ENCODE measurements at regions not wholly inside any gene's neighbourhood (a gene's known extent, or its start where the extent isn't known, plus 50 kb on each side); places are given as distances from the start of the nearest gene placed in this dataset.

DNA sequence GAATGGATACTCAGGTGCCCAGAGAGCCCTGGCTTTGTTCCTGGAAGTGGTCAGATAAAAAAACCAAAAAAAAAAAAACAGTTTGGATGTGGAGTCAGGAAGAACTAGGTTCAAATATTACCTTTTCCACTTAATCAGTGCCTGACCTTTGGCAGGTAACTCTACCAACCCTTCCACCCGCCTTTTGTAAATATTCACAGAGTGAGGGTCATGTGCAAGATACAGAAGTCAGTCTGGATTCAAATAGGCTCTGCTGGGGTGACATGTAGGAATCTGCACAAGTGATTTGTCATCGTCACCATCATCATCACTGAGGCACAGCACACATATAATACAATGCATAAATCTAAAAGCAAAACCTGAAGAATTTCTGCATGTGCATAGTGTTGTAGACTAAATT is 490.7 kb downstream of the MIAT start:
- H3K27ac ChIP-seq (ENCODE audit: low read depth in 1 of 3, low read length in 2 of 3): no peak overlapping the region
- H3K27me3 ChIP-seq (ENCODE audit: control insufficient read depth in 3 of 3, insufficient read depth in 3 of 3, low read length in 3 of 3): peaks cover 0 to 2% (median 0%) of the 10 kb centered on the region in 3 donors
- no peaks in the 10 kb centered on the region for H3K36me3 ChIP-seq (ENCODE audit: control insufficient read depth in 3 of 3, insufficient read depth in 2 of 3, low read depth in 1 of 3, low read length in 3 of 3)
- peak in 1 of 2 donors; percentile 70 for DNase-seq
- 32 to 45% (median 40%) methylated on average over 2 of the region's 2 CpGs for WGBS, 3 donors
- H3K4me1 ChIP-seq (ENCODE audit: control insufficient read depth in 3 of 3, insufficient read depth in 2 of 3, low read depth in 1 of 3, low read length in 2 of 3): peaks cover 0 to 21% (median 0%) of the 10 kb centered on the region in 3 donors
- FAIRE-seq: no peak
- H3K4me3 ChIP-seq (ENCODE audit: low read depth in 1 of 3, low read length in 3 of 3): no peak overlapping the region
- no peaks in the 10 kb centered on the region for H3K9me3 ChIP-seq (ENCODE audit: control insufficient read depth in 2 of 2, insufficient read depth in 1 of 2, low read depth in 1 of 2, low read length in 1 of 2)

DNA sequence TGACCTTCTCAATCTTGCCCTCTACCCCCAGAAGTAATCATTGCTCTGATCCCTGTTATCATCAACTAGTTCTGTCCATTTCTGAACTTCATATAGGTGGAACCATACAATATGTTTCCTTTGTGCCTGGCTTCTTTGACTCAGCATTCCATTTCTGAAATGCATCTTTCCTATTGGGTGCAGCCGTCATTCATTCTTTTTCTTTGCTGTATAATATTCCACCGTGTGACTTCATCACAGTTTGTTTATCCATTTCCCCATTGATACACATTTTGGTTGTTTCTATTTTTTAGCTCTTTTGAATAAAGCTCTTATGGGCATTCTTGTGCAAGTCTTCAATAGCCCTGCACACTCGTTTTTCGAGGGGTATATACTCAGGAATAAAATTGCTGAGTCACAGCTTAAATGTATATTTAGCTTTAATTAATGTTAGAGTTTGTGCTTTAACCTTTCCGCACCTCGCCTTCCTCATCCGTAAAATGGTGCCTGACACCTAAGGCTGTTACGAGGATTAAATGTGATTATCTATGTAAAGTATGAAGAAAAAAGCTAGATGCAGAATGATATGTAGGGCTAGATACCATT is 491.6 kb downstream of the MIAT start:
- H3K27ac ChIP-seq (ENCODE audit: low read depth in 1 of 3, low read length in 2 of 3): no peak overlapping the region
- no peaks in the 10 kb centered on the region for H3K9me3 ChIP-seq (ENCODE audit: control insufficient read depth in 2 of 2, insufficient read depth in 1 of 2, low read depth in 1 of 2, low read length in 1 of 2)
- DNase-seq (no peak), FAIRE-seq (no peak)
- no peaks in the 10 kb centered on the region for H3K36me3 ChIP-seq (ENCODE audit: control insufficient read depth in 3 of 3, insufficient read depth in 2 of 3, low read depth in 1 of 3, low read length in 3 of 3)
- 91 to 93% (median 93%) methylated on average over 8 of the region's 8 CpGs for WGBS, 3 donors
- H3K4me3 ChIP-seq (ENCODE audit: low read depth in 1 of 3, low read length in 3 of 3): no peak overlapping the region
- peaks cover 0 to 2% (median 0%) of the 10 kb centered on the region in 3 donors for H3K27me3 ChIP-seq (ENCODE audit: control insufficient read depth in 3 of 3, insufficient read depth in 3 of 3, low read length in 3 of 3)
- H3K4me1 ChIP-seq (ENCODE audit: control insufficient read depth in 3 of 3, insufficient read depth in 2 of 3, low read depth in 1 of 3, low read length in 2 of 3): peaks cover 0 to 21% (median 0%) of the 10 kb centered on the region in 3 donors

DNA sequence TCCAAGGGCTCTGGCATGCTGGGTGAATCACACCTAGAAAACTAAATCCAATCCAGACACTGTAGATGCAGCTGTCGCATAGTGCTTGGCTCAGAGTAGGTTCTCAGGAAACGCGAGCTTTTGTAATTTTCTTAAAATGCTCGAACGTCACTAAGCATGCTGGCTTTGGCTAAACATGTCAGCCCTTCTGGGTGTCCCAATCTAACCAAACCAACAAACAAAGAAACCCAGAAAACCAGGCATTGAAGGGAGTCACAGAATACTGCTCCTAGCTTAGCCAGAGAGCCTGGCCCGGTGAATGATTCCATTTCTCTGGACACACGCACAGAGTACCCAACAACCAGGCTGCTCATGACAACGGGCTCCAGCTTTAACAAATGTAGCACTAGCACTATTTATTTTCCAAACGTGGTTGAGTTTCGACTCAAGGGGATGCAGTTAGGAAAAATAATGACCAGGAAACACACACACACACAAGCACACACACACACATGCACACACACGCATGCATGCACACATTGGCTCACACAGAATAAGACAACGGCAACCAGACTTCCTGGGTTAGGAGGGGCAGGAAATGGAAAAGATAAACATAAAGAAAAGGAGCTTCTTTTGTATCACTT is 492.6 kb downstream of the MIAT start:
- WGBS, 3 donors: 45 to 67% (median 63%) methylated on average over 12 of the region's 12 CpGs
- no peak for FAIRE-seq
- H3K4me1 ChIP-seq (ENCODE audit: control insufficient read depth in 3 of 3, insufficient read depth in 2 of 3, low read depth in 1 of 3, low read length in 2 of 3): peaks cover 0 to 21% (median 0%) of the 10 kb centered on the region in 3 donors
- H3K9me3 ChIP-seq (ENCODE audit: control insufficient read depth in 2 of 2, insufficient read depth in 1 of 2, low read depth in 1 of 2, low read length in 1 of 2): no peaks in the 10 kb centered on the region
- DNase-seq: no peak
- no peak overlapping the region for H3K27ac ChIP-seq (ENCODE audit: low read depth in 1 of 3, low read length in 2 of 3)
- H3K4me3 ChIP-seq (ENCODE audit: low read depth in 1 of 3, low read length in 3 of 3): no peak overlapping the region
- H3K27me3 ChIP-seq (ENCODE audit: control insufficient read depth in 3 of 3, insufficient read depth in 3 of 3, low read length in 3 of 3): peaks cover 0 to 2% (median 0%) of the 10 kb centered on the region in 3 donors
- no peaks in the 10 kb centered on the region for H3K36me3 ChIP-seq (ENCODE audit: control insufficient read depth in 3 of 3, insufficient read depth in 2 of 3, low read depth in 1 of 3, low read length in 3 of 3)

DNA sequence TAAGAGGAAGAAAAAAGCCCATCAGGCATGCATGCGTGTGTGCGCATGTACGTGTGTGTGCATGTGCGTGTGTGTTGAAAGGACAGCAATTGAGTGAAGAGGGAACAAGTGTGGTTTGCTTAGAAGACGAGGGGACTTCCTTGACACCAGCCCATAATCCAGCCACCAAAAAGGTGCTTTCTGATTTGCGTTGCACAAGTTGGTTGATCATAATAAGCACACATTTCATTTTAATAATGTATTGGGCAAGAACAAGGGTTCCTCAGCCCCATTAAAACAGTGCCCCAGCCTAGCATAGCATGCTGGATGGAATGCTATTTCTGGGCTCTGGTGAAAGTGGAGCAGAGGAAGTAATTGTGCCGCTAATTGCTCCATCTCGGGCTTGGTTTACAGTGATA is 493.2 kb downstream of the MIAT start:
- DNase-seq: no peak
- Histone ChIP-seq H3K36me3 (ENCODE audit: control insufficient read depth in 3 of 3, insufficient read depth in 2 of 3, low read depth in 1 of 3, low read length in 3 of 3) (no peaks in the 10 kb centered on the region), H3K27me3 (ENCODE audit: control insufficient read depth in 3 of 3, insufficient read depth in 3 of 3, low read length in 3 of 3) (peaks cover 0 to 2% (median 0%) of the 10 kb centered on the region in 3 donors), H3K4me3 (ENCODE audit: low read depth in 1 of 3, low read length in 3 of 3) (no peak overlapping the region), H3K4me1 (ENCODE audit: control insufficient read depth in 3 of 3, insufficient read depth in 2 of 3, low read depth in 1 of 3, low read length in 2 of 3) (peaks cover 0 to 21% (median 0%) of the 10 kb centered on the region in 3 donors), H3K27ac (ENCODE audit: low read depth in 1 of 3, low read length in 2 of 3) (no peak overlapping the region), H3K9me3 (ENCODE audit: control insufficient read depth in 2 of 2, insufficient read depth in 1 of 2, low read depth in 1 of 2, low read length in 1 of 2) (no peaks in the 10 kb centered on the region)
- 31 to 60% (median 43%) methylated on average over 8 of the region's 8 CpGs for WGBS, 3 donors
- FAIRE-seq: no peak

DNA sequence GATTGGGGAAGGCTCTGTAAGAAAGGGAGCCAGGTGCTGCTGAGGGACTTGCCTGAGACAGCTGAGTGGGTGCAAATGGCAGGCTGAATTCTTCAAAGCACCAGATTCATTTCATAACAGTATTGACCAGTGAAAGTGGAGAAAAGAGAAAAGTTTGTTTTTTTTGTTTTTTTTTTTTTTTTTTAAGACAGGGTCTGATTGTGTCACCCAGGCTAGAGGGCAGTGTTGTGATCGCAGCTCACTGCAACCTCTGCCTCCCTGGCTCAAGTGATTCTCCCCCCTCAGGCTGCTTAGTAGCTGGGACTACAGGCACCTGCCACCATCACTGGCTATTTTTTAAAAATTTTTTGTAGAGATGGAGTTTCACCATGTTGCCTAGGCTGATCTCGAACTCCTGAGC is 494.0 kb downstream of the MIAT start:
- WGBS, 3 donors: 40 to 58% (median 45%) methylated on average over 2 of the region's 2 CpGs
- peaks cover 0 to 2% (median 0%) of the 10 kb centered on the region in 3 donors for H3K27me3 ChIP-seq (ENCODE audit: control insufficient read depth in 3 of 3, insufficient read depth in 3 of 3, low read length in 3 of 3)
- no peak overlapping the region for H3K4me3 ChIP-seq (ENCODE audit: low read depth in 1 of 3, low read length in 3 of 3)
- no peak overlapping the region for H3K27ac ChIP-seq (ENCODE audit: low read depth in 1 of 3, low read length in 2 of 3)
- peaks cover 0 to 21% (median 0%) of the 10 kb centered on the region in 3 donors for H3K4me1 ChIP-seq (ENCODE audit: control insufficient read depth in 3 of 3, insufficient read depth in 2 of 3, low read depth in 1 of 3, low read length in 2 of 3)
- DNase-seq: no peak
- H3K36me3 ChIP-seq (ENCODE audit: control insufficient read depth in 3 of 3, insufficient read depth in 2 of 3, low read depth in 1 of 3, low read length in 3 of 3): no peaks in the 10 kb centered on the region
- H3K9me3 ChIP-seq (ENCODE audit: control insufficient read depth in 2 of 2, insufficient read depth in 1 of 2, low read depth in 1 of 2, low read length in 1 of 2): no peaks in the 10 kb centered on the region
- no peak for FAIRE-seq

DNA sequence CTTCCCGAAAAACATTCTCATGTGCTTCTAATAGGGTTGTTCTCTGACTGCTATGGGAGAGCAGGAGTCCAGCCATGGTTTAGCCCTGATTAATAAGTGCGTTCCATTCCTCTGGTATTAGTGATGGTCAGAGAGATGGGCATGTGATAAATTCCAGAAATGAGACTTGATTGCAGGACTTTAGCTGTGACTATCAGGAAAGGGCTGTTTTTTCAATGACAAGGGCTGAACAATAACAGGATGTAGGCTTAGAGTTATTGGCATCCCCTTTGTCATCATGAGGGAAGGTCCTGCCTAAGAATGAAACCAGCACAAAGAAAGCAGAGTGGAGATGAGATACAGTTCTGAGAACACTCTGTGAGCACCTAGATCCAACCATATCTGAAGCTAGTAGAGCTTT is 494.6 kb downstream of the MIAT start:
- FAIRE-seq: no peak
- H3K9me3 ChIP-seq (ENCODE audit: control insufficient read depth in 2 of 2, insufficient read depth in 1 of 2, low read depth in 1 of 2, low read length in 1 of 2): no peaks in the 10 kb centered on the region
- H3K27me3 ChIP-seq (ENCODE audit: control insufficient read depth in 3 of 3, insufficient read depth in 3 of 3, low read length in 3 of 3): peaks cover 0 to 5% (median 0%) of the 10 kb centered on the region in 3 donors
- peaks cover 0 to 17% (median 0%) of the 10 kb centered on the region in 3 donors for H3K4me1 ChIP-seq (ENCODE audit: control insufficient read depth in 3 of 3, insufficient read depth in 2 of 3, low read depth in 1 of 3, low read length in 2 of 3)
- H3K27ac ChIP-seq (ENCODE audit: low read depth in 1 of 3, low read length in 2 of 3): no peak overlapping the region
- DNase-seq: no peak
- H3K36me3 ChIP-seq (ENCODE audit: control insufficient read depth in 3 of 3, insufficient read depth in 2 of 3, low read depth in 1 of 3, low read length in 3 of 3): no peaks in the 10 kb centered on the region
- H3K4me3 ChIP-seq (ENCODE audit: low read depth in 1 of 3, low read length in 3 of 3): no peak overlapping the region
- 83 to 97% (median 86%) methylated on average over 2 of the region's 2 CpGs for WGBS, 3 donors

DNA sequence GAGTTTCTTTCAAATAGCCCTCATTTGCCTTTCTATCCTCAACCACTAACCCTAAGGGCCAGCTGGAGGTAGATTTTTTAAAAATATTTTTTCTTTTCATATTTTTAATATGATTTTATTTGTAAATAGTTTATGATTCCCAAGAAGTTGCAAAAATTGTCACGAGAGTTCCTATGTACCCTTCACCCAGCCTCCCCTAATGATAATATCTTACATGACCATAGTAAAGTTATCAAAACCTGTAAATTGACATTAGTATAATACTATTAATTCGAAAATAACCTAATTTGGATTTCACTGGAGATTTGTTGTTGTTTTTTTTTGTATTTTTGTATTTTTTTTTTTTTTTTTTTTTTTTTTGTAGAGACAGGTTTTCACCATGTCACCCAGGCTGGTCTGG is 495.5 kb downstream of the MIAT start:
- no peaks in the 10 kb centered on the region for H3K9me3 ChIP-seq (ENCODE audit: control insufficient read depth in 2 of 2, insufficient read depth in 1 of 2, low read depth in 1 of 2, low read length in 1 of 2)
- peaks cover 0 to 9% (median 0%) of the 10 kb centered on the region in 3 donors for H3K4me1 ChIP-seq (ENCODE audit: control insufficient read depth in 3 of 3, insufficient read depth in 2 of 3, low read depth in 1 of 3, low read length in 2 of 3)
- no peak for DNase-seq
- 61 to 81% (median 73%) methylated on average over 2 of the region's 2 CpGs for WGBS, 3 donors
- H3K27me3 ChIP-seq (ENCODE audit: control insufficient read depth in 3 of 3, insufficient read depth in 3 of 3, low read length in 3 of 3): peaks cover 0 to 5% (median 0%) of the 10 kb centered on the region in 3 donors
- H3K27ac ChIP-seq (ENCODE audit: low read depth in 1 of 3, low read length in 2 of 3): no peak overlapping the region
- no peak for FAIRE-seq
- H3K4me3 ChIP-seq (ENCODE audit: low read depth in 1 of 3, low read length in 3 of 3): no peak overlapping the region
- no peaks in the 10 kb centered on the region for H3K36me3 ChIP-seq (ENCODE audit: control insufficient read depth in 3 of 3, insufficient read depth in 2 of 3, low read depth in 1 of 3, low read length in 3 of 3)

DNA sequence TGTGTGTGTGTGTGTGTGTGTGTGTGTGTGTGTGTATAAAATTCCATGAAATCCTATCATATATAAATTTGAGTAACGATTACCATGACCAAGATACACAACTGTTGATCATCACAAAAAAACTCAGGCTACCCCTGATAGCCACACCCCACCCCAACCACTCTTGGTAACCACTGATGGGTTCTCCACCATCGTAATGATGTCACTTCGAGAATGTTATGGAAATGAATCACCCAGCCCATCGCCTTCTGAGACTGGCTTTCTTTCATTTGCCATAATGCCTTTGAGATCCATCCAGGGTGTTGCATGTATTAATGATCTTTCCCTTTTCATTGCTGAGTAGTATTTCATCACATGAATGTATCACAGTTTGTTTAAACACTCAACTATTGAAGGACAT is 496.0 kb downstream of the MIAT start:
- no peak for DNase-seq
- H3K27me3 ChIP-seq (ENCODE audit: control insufficient read depth in 3 of 3, insufficient read depth in 3 of 3, low read length in 3 of 3): peaks cover 0 to 5% (median 0%) of the 10 kb centered on the region in 3 donors
- peaks cover 0 to 9% (median 0%) of the 10 kb centered on the region in 3 donors for H3K4me1 ChIP-seq (ENCODE audit: control insufficient read depth in 3 of 3, insufficient read depth in 2 of 3, low read depth in 1 of 3, low read length in 2 of 3)
- no peak overlapping the region for H3K4me3 ChIP-seq (ENCODE audit: low read depth in 1 of 3, low read length in 3 of 3)
- no peak overlapping the region for H3K27ac ChIP-seq (ENCODE audit: low read depth in 1 of 3, low read length in 2 of 3)
- no peaks in the 10 kb centered on the region for H3K36me3 ChIP-seq (ENCODE audit: control insufficient read depth in 3 of 3, insufficient read depth in 2 of 3, low read depth in 1 of 3, low read length in 3 of 3)
- H3K9me3 ChIP-seq (ENCODE audit: control insufficient read depth in 2 of 2, insufficient read depth in 1 of 2, low read depth in 1 of 2, low read length in 1 of 2): no peaks in the 10 kb centered on the region
- WGBS, 3 donors: 88 to 94% (median 94%) methylated on average over 4 of the region's 4 CpGs
- no peak for FAIRE-seq
